ENCODE measurements at regions not wholly inside any gene's neighbourhood (a gene's known extent, or its start where the extent isn't known, plus 50 kb on each side); places are given as distances from the start of the nearest gene placed in this dataset.

GRCh38 chr3:166060789-166061479 lies 223.7 kb upstream of the BCHE start:
- TF ChIP-seq HDAC2 (IDR thresholded peaks at IDR 0.05) (no peak), CTCF (IDR thresholded peaks at IDR 0.05) (no peak), JUNB (IDR thresholded peaks at IDR 0.05) (no peak), EP300 (IDR thresholded peaks at IDR 0.05) (no peak), SMC3 (IDR thresholded peaks at IDR 0.05) (no peak), MYC (IDR thresholded peaks at IDR 0.05; ENCODE audit: borderline replicate concordance, low read length) (no peak), E2F6 (IDR thresholded peaks at IDR 0.05; ENCODE audit: borderline replicate concordance, low read depth) (no peak), ZC3H11A (IDR thresholded peaks at IDR 0.05) (no peak), JUN (IDR thresholded peaks at IDR 0.05) (no peak)
- TF ChIP-seq, protein P1, sequence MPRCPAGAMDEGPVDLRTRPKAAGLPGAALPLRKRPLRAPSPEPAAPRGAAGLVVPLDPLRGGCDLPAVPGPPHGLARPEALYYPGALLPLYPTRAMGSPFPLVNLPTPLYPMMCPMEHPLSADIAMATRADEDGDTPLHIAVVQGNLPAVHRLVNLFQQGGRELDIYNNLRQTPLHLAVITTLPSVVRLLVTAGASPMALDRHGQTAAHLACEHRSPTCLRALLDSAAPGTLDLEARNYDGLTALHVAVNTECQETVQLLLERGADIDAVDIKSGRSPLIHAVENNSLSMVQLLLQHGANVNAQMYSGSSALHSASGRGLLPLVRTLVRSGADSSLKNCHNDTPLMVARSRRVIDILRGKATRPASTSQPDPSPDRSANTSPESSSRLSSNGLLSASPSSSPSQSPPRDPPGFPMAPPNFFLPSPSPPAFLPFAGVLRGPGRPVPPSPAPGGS (IDR thresholded peaks at IDR 0.05), result no peak
